Kidney glomerular epithelial cell (primary cell): ENCODE measurements at regions not wholly inside any gene's neighbourhood (a gene's known extent, or its start where the extent isn't known, plus 50 kb on each side); places are given as distances from the start of the nearest gene placed in this dataset.

Source experiments
- DNase-seq: peaks from one replicate; lab custom pipeline; 2025; lab: John Stamatoyannopoulos, UW

DNA sequence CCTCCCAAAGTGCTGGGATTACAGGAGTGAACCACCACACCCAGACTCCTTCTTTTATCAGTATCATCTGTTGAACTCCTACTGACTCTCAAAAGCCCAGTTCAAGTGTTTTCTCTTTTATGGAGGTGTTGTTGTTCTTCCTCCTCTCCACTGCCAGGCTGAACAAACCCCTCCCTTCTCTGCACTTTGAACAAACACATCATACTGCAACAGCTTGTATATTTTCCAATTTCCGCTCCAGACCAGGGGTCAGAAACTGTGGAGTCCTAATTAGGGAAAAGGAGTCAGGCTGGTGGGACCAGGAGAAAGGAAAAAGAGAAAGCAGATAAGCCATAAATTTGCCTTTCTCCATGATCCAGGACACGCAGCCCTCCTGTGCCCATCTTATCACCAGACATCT lies 148.1 kb upstream of the HMHB1 start:
- DNase-seq, result no peak

DNA sequence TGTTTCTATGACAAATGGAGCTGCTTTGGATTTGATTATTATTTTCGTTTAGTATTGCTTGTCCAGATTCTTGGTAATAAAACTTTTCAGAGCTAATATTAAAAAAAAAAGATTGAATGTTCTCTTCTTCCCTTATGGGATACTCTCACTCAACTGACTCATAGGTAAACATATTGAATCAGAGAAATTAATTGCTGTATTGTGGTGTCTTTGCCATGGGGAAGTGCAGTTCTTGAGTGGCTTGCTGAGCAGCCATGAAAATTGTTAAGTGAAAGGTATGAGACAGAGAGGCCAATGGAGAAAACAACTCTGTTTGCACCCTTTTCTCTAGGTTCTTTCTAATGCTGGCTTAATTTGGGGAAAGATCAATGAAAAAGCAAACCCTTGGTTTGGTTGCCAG lies 149.9 kb upstream of the HMHB1 start:
- DNase-seq, result peak; percentile 40

DNA sequence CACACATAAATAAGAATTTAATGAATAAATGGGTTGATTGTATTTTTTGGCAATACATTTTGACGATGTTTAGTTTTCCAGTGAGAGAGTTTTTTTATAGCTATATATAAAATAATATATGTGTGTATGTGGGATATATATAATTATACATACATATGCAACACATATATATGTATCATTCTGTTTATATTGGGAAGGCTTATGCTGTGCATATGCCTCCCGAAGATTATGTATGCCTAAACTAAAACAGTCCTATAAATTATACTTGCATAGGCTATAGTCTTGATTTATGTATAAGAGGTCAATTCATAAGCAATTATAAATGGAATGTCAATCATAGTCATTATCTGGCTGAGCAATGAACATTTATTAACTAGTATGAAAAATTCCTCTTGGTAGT lies 151.3 kb upstream of the HMHB1 start:
- DNase-seq, result no peak

DNA sequence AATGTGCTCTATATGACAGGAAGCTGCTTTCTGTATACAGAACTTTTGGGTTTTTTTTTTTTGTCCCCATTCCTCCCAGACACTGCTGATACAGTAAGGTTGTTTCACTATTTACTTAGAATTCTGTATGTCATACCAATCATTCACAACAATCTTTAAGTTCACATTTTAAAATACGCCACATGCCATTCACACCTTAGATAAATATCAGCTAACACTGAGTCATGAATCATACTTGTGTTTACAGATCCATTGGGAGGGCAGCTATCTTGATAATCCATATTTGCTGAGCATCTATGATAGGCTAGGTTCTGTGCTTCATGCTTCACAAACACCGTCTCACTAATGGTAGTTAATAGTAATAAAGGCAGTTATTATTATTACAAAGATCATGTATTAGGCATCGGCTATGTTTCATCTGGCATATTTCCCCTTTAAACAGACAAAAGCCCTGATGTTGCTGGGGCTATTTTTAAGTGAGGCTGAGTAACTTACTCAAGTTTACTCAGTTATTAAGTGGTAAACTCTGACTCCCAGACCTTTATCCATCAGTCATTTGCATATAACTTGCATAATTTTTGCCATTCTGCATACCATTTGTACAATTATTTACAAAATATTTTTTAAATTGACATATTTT lies 152.2 kb upstream of the HMHB1 start:
- DNase-seq, result no peak

DNA sequence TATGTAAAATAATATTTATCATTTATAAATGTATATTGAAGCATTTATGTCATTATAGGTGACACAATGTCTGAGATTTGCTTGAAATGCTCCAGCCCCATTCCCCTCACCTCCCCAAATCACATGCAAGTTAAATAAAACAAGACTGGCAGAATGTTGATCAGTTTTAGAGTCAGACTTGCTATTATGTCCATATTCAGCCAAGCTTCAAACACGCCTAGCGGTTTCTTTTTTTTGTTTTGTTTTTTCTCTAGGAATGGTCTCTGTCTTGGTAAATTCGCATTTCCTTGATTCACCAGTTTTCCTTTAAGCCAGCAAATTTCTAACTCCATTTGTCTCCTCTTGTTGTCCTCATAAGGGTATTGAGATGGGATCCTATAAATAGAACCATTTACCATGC lies 153.0 kb upstream of the HMHB1 start:
- no peak for DNase-seq

DNA sequence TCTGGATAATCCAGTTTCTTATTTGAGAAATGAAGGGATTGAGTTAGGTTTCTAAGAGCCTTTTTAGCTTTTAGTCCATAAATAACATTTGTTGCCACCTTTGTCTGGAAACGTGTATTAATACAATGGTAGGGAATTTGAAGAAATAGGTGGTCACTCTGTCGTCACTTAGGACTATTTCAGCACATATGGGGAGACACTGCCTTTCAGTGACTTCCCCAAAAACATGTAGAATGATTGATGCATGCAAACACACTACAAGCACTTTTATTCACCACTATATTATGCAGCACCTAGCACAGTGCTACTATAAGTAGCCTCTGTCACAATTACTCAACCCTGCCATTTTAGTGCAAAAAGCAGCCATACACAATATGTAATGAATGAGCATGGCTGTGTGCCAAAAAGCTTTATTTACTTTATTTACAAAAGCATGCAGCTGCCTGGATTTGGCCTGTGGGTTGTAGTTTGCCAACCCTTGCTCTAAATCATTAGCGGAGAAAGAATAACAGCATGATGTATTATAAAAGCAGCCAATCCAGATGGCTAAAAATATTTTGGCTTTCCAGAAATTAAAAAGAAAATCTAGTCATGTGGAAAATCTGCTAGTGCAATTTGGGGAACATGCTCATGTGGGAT lies 154.2 kb upstream of the HMHB1 start:
- no peak for DNase-seq

DNA sequence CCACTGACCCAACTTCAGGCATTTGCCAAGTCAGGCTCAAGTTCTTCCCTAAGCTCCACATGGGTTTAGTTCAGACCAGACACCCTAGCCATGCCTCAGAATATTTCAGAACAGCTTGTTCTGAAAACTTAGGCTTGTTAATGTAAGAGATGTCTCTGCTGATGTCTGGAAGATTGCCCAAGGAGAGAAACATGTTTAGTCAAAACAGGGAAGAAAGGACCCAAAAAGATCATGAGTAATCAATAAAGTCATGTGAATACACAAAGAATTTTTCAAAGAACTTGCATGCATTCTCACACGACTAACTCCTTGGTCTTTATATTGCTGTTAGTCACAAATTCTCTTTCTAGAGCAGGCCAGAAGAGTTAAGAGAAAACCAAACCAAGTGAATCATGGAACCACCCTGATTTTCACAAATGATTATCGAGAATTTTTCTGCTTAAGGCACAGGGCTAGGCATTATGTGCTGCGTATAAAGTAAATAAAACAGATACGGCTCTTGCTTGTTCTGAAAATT lies 158.1 kb upstream of the HMHB1 start:
- no peak for DNase-seq

DNA sequence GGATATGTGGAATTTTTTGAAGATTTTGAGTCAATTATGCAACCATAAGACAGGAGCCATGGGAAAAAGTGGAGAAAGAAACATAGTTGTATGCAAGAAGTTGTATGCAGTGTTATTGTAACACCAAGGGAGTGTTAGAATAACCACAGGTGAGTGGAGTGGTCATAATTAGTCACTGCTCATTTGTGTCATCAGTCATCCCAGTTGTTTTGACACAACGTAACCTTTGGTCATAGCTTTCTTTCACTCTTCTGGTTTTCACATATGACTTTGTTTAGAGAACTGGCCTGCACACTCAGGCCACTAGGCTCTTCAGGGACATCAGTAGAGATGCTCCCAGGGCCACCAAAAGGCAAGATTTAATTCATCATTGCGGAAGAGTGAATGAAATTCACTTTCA lies 158.7 kb upstream of the HMHB1 start:
- no peak for DNase-seq

DNA sequence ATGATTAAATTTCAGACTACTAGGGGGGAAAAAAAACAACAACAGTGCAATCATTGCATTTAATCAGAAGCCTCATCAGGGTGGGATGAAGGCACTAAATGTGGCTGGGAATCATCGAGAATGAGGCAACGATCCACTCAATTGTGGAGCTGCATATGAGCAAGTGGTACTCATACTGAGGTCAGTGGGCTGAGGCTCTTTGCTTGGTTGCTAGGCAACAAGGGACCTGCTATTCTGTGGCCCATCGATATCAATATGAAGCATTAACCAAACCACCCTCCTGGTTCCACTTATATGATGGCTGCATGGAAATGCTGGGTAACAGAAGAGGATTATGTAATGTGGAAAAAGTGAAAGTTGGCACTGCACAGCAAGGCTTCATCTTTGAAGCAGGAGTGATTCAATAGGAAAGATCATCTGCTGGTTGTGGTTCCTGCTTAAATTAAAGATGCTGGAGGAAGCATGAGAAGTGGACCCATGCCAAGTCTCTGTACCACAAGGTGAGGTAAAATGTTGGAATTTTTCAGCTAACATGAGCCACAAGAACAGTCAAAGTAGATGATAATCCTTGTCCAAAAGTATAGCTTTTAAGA lies 159.8 kb upstream of the HMHB1 start:
- no peak for DNase-seq

DNA sequence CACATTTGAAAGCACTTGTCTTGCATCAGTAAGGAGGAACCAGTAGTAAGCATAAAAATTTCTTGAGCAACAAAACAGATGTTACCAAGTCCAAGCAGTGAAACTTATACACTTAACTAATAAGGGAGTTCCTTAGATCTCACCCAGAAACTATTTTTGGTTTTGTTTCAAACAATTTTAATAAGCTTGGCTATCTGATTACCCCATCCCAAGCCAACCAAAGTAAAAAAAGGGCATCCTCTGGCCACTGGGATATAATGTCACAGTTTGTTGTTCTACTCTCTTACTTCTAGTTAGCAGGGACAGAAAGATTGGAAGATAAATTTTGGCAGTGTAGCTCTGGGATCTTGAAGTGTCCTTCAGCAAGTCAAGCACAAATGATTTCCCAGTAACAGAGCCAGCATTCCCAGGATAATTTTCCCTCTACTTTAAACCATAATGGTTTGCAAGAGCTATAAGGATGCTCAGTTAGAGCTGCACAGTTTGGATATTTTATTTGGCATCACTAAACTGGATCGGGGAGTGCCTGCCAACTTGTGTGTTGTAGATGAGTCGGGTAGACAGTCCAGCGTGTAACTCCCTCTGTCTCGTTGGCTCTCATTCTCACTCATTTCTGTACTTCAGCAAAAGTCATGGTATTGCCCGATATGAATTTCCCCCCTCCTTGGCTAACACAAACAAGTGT lies 161.9 kb upstream of the HMHB1 start:
- DNase-seq, result no peak

DNA sequence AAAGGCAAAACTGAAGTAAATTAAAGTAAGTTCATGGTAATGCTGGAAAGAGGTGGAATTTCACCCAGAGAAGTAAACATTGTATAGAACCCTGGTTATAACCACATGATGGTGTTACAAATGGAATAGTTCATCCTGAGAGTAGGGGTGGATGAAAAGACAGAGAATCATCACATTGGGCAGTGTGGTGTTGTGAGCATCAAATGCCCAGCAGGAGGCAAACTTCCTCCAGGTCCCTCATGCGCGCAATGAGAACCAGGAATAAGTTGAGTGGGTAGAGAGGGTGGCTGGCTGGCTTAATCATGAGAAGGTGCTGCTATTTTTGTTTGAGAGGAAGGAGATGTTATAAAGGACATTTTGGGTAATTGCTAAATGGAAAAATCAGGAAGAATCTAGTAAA lies 163.3 kb upstream of the HMHB1 start:
- DNase-seq, result no peak

DNA sequence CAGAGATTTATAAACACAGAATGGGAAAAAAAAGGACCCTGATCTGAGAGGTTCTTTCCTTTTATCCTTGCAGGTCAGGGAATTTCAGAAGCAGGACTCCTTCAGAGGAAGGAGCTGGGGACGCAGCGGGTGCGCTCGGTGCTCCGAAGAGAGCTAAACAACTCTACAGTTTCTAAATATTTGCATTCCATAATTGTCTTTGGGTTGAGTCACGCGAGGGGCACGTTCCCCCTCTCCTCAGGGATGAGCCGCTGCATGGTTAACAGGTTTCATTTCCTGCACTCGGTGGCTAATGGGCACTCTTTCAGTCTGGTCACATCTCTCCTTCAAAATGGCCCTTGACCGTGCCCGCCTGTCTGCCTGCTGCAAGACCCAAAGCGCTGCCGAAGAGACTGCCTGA lies 165.0 kb upstream of the HMHB1 start:
- no peak for DNase-seq

DNA sequence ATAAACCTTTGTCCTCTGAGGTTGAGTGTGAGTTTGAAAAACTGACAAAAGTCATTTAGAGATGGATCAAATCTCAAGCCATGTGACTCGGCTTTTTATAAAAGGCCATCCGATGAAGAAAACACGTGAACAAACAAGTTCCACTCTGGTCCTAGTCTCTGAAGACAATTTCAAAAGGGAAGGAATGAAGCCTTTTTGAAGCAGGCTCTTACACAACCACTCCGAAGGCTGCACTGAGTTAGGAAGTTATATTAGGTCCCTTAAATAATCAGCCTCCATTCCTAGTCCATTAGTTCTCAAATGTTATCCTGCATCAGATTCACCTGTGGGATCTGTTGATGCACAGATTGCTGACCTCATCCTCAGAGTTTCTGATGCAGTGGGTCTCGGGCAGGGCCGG lies 166.6 kb upstream of the HMHB1 start:
- DNase-seq, result no peak

DNA sequence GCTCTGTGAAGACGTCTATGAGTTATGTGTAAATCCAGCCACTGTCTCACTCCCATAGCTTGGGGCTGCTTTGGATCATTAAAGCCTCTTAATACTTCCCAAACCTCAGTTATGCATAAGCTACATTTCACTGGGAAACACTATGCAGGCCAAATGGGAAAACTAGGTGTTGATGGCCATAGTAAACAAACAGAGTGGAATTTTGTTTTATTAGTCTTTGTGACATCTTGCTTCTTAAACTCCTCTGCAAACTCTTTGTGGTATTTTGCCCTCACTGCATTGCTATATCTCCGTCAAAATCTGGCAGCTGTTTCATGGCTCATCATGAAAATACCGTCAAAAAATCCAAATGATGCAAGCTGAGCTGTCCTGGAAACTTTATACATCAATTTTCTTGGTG lies 167.2 kb upstream of the HMHB1 start:
- DNase-seq, result no peak

DNA sequence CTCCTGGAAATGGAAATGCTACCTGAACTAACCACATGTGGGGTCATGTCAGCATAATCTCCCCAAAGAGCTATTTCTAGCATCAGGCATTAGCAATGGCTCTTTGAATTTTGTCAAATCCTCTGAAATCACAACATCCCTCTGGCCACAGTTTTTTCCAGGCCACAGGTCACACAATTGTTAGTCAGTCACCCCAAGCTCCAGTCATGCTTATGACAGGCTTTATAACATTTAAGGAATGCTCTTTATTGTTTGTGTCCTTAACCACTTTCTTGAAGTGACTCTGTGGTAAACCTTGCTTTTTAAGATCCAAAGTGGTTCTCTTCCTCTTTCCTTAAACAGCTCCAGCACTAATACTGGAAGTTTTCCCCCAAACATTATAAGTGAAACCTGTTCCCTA lies 169.2 kb upstream of the HMHB1 start:
- DNase-seq, result no peak

DNA sequence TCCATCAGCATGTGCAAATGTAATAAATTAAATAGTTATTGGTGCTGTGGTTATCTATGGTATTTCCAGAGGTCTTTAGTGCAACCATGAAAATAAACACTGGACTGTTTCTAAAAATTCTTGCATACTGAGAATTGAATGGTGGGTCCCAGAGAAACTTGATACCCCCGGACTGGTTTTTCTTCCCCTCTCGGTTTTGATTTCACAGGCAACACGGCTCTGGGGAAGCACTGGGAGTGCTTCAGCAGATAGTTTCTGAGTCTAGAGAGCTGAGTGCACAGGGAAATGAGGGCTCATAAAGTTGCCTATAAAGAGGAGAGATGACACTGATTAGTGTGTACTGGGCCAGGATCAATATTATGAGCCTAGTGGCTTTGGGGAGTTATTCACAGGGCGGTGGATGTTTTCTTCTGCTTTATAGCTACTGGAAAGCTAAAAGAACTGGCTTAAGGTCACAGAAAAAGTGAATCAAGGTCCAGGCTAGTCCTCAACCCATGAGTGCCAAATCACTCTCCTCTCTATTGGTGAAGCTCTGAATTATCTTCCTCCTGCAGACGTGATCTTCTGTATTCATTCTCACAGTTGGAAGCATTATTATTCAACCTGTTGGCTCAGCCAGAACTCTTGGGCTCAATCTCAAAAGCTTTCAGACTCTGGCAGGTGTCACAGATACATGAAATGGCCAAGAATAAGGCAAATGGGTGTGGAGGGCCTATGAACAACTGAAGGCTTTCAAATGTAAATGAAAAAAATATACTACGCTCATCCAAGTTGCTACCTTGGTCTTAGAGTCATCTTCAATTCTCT lies 170.2 kb upstream of the HMHB1 start:
- DNase-seq, result no peak

DNA sequence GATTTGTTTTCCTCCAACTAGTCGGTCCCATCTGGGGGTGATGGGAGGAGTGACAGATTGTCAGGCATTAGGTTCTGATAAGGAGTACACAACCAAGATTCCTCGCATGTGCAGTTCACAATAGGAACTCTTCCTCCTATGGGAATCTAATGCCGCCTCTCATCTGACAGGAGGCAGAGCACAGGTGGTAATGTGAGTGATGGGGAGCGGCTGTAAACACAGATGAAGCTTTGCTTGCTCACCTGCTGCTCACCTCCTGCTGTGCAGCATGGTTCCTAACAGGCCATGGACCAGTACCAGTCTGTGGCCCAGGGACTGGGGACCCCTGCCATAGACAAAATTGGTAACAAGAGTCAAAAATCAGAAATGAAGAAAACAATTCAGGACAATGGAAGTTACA lies 173.3 kb upstream of the HMHB1 start:
- DNase-seq, result no peak

DNA sequence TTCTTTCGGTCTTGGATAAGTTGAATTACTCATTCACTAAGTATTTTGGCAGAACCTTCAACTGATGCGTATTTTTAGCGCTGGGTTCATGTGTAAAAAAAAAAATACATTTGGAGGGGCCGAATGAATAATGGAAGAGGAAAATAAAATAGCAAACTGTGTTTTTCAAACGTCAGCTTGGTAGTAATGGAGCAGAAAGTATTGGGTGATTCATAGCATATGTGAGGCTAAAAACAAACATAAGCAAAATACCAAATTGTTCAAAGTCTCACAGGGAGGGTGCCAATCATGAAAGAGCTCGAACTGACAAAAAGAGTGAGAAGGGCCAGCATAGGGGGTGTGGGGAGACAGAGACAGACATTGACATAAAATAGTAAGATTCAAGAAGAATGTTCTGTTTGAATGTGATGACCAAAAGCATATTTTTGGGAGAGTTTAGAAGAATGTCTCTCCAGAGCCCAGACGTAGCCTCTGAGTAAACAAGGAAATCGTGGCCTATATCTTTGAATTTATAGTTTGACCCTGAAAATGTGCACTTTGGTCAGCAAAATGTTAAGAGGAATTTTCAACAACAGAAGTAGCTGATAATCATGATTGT lies 174.9 kb upstream of the HMHB1 start:
- no peak for DNase-seq

DNA sequence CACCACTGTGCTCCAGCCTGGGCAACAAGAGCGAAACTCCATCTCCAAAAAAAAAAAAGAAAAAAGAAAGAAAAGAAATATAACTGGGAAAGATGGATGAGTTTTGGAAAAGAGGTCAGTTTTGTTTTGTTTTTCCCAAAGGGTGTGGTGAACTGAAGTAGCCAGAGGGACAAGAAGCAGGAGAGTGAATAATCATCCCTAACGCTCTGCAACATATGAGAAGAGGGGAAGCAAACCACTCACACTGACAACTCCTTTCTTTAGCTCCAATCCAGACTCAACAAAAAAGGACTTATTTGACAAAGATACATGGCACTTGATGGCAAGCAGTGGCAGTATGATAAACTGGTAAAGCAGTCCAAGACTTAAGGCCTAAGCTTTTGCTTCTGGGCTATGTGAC lies 176.1 kb upstream of the HMHB1 start:
- no peak for DNase-seq

DNA sequence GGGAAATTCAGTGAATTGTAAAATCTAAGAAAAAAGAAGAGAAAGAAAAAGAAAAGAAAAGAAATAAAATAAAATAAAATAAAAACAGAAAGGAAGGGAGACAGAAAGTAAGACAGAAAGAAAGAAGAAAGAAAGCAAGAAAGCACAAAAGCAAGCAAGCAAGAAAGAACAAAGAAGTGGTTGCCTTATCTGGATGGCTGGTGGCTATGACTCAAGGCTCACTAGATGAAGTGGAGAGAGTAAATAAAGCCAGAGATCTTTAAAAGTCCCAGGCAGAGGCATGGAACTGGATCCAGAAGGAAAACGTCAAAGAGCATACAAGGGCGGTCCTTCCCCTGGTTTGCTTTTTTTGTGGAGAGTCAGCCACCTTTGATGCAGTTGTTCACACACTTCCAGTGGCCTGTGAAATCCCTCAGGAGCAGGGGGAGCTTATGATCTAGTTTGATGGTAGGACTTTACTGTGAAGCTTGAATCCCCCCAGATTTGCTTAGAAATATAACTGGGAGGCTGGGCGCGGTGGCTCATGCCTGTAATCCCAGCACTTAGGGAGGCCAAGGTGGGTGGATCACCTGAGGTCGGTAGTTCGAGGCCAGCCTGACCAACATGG lies 176.7 kb upstream of the HMHB1 start:
- peak; percentile 27 for DNase-seq

DNA sequence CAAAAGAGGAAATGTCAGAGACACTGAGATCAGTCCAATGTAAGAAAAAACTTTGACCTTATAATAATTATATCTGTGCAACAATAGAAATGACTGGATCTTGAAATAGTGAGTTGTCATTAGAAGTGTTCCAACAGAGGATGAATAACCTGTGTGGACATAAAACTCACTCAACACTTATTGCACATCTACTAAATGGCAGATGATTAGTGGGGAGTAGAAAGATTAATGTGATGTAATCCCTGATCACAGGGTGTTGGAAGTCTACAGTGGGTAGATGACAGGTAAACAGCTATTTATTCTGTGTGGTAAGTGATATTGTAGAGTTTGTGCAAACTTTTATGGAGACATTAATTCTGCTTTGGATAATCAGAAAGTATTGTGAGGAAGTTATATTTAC lies 177.3 kb upstream of the HMHB1 start:
- no peak for DNase-seq
